A673 (cell line): ENCODE measurements at regions not wholly inside any gene's neighbourhood (a gene's known extent, or its start where the extent isn't known, plus 50 kb on each side); places are given as distances from the start of the nearest gene placed in this dataset.

ENCODE experiments used
- EZH2 ChIP-seq: fragments of 200-600 bp; sonication (generic); IDR thresholded peaks from 2 replicates; pipeline ENCODE4 v1.6.1; 2017; ENCODE audit warnings: borderline replicate concordance, low read depth, mild to moderate bottlenecking, mixed read lengths, antibody characterized with exemption, low read length; ENCODE audit not compliant: poor library complexity, severe bottlenecking
- TF ChIP-seq, protein P1 (sequence below): fragments of 300-800, 200-600 bp; sonication (generic); conservative IDR thresholded peaks from 2 replicates; pipeline ENCODE4 v1.5.1; 2017; ENCODE audit warnings: low read depth, mild to moderate bottlenecking, antibody characterized with exemption, low read length, moderate library complexity, mixed read lengths

DNA sequence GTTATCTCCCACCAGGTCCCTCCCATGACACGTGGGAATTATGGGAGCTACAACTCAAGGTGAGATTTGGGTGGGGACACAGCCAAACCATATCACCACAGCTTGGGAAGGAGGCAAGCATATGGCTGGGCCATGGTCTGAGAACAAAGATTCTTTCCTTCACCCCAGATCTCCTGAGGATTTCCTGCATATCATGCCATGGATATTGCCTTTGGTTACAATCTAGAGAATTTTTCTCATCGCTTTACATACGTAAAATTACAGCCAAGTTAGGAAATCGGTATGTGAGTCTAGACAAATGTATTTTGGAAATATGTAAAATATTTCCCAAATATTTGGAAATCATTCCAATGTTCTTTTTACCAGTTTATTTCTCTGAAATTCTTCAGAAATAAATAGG is 398.3 kb downstream of the RFC3 start:
- TF ChIP-seq, protein P1, sequence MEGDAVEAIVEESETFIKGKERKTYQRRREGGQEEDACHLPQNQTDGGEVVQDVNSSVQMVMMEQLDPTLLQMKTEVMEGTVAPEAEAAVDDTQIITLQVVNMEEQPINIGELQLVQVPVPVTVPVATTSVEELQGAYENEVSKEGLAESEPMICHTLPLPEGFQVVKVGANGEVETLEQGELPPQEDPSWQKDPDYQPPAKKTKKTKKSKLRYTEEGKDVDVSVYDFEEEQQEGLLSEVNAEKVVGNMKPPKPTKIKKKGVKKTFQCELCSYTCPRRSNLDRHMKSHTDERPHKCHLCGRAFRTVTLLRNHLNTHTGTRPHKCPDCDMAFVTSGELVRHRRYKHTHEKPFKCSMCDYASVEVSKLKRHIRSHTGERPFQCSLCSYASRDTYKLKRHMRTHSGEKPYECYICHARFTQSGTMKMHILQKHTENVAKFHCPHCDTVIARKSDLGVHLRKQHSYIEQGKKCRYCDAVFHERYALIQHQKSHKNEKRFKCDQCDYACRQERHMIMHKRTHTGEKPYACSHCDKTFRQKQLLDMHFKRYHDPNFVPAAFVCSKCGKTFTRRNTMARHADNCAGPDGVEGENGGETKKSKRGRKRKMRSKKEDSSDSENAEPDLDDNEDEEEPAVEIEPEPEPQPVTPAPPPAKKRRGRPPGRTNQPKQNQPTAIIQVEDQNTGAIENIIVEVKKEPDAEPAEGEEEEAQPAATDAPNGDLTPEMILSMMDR: no peak
- TF ChIP-seq EZH2: no peak
